Smooth muscle cell (in vitro differentiated cells): ENCODE measurements at regions not wholly inside any gene's neighbourhood (a gene's known extent, or its start where the extent isn't known, plus 50 kb on each side); places are given as distances from the start of the nearest gene placed in this dataset.

Source experiments
- DNase-seq: peaks from one replicate; lab custom pipeline; 2025; ENCODE audit not compliant: unreplicated experiment; lab: John Stamatoyannopoulos, UW
- H2AFZ ChIP-seq: fragments of 200-600 bp; sonication (generic); 2 replicates; pipeline ENCODE4 v1.6.0; 2016; ENCODE audit warnings: antibody characterized with exemption, low read depth, mild to moderate bottlenecking
- H3F3A ChIP-seq: fragments of 200-600 bp; sonication (generic); 2 replicates; pipeline ENCODE4 v1.6.0; 2017; ENCODE audit warnings: antibody characterized with exemption, low read depth
- H3K27ac ChIP-seq: fragments of 200-600 bp; sonication (generic); 2 replicates; pipeline ENCODE4 v1.5.1; 2016; ENCODE audit warnings: low read depth, mild to moderate bottlenecking
- H3K27me3 ChIP-seq: fragments of 200-600 bp; sonication (generic); 2 replicates; pipeline ENCODE4 v1.6.1; 2016; ENCODE audit warnings: low read depth, mild to moderate bottlenecking
- H3K36me3 ChIP-seq: fragments of 200-600 bp; sonication (generic); 2 replicates; pipeline ENCODE4 v1.5.1; 2016; ENCODE audit warnings: low read depth
- H3K4me1 ChIP-seq: fragments of 200-600 bp; sonication (generic); 2 replicates; pipeline ENCODE4 v1.5.1; 2016; ENCODE audit warnings: low read depth
- H3K4me2 ChIP-seq: fragments of 200-600 bp; sonication (generic); 2 replicates; pipeline ENCODE4 v1.6.0; 2016; ENCODE audit warnings: mild to moderate bottlenecking
- H3K4me3 ChIP-seq: fragments of 200-600 bp; sonication (generic); 2 replicates; pipeline ENCODE4 v1.5.1; 2016; ENCODE audit warnings: mild to moderate bottlenecking
- H3K79me2 ChIP-seq: fragments of 200-600 bp; sonication (generic); 2 replicates; pipeline ENCODE4 v1.6.0; 2016; ENCODE audit warnings: low read depth, mild to moderate bottlenecking
- H3K9ac ChIP-seq: fragments of 200-600 bp; sonication (generic); 2 replicates; pipeline ENCODE4 v1.6.0; 2016; ENCODE audit warnings: low read depth
- H3K9me3 ChIP-seq: fragments of 200-600 bp; sonication (generic); replicated peaks from 2 replicates; pipeline ENCODE4 v1.5.1; 2016; ENCODE audit warnings: low read depth
- H4K20me1 ChIP-seq: fragments of 200-600 bp; sonication (generic); 2 replicates; pipeline ENCODE4 v1.6.0; 2016; ENCODE audit warnings: low read depth
- CTCF ChIP-seq: fragments of 200-600 bp; sonication (generic); IDR thresholded peaks from 2 replicates; pipeline ENCODE4 v1.5.1; 2017; ENCODE audit warnings: borderline replicate concordance, mild to moderate bottlenecking, antibody characterized with exemption; ENCODE audit not compliant: insufficient read depth, poor library complexity, severe bottlenecking
- WGBS: methylation state at CpG from one replicate; pipeline ENCODE4 v1.1.7; 2016; ENCODE audit warnings: low lambda C conversion rate; 5-methylcytosine and 5-hydroxymethylcytosine counted together

GRCh38 chr15:98195796-98196195, 235.3 kb downstream of the ARRDC4 start:
- 79% methylated on average over 3 of the region's 3 CpGs for WGBS
- Histone ChIP-seq H4K20me1 (no peaks in the 10 kb centered on the region), H3K79me2 (no peaks in the 10 kb centered on the region), H3F3A (no peaks in the 10 kb centered on the region), H3K4me2 (no peak overlapping the region), H3K9ac (no peak overlapping the region), H3K27ac (no peak overlapping the region), H3K9me3 (no peaks in the 10 kb centered on the region), H3K4me3 (no peak overlapping the region), H2AFZ (no peak overlapping the region), H3K36me3 (no peaks in the 10 kb centered on the region), H3K27me3 (peaks cover 35% of the 10 kb centered on the region), H3K4me1 (no peaks in the 10 kb centered on the region)
- DNase-seq = no peak
- TF ChIP-seq CTCF = no peak

GRCh38 chr15:98196371-98196770, 235.9 kb downstream of the ARRDC4 start:
- peaks cover 40% of the 10 kb centered on the region for H3K27me3 ChIP-seq
- 86% methylated on average over 6 of the region's 6 CpGs for WGBS
- H3K27ac ChIP-seq = no peak overlapping the region
- H3K4me2 ChIP-seq = no peak overlapping the region
- no peak overlapping the region for H3K9ac ChIP-seq
- no peaks in the 10 kb centered on the region for H3K36me3 ChIP-seq
- no peaks in the 10 kb centered on the region for H3K4me1 ChIP-seq
- H4K20me1 ChIP-seq = no peaks in the 10 kb centered on the region
- no peak overlapping the region for H2AFZ ChIP-seq
- no peak for DNase-seq
- H3K79me2 ChIP-seq = no peaks in the 10 kb centered on the region
- no peak overlapping the region for H3K4me3 ChIP-seq
- H3F3A ChIP-seq = no peaks in the 10 kb centered on the region
- no peak for TF ChIP-seq CTCF
- no peaks in the 10 kb centered on the region for H3K9me3 ChIP-seq

- Histone ChIP-seq H3F3A (no peaks in the 10 kb centered on the region), H3K9ac (no peak overlapping the region), H4K20me1 (no peaks in the 10 kb centered on the region), H3K9me3 (no peaks in the 10 kb centered on the region), H3K36me3 (no peaks in the 10 kb centered on the region), H3K27me3 (peaks cover 56% of the 10 kb centered on the region), H3K4me1 (no peaks in the 10 kb centered on the region), H3K79me2 (no peaks in the 10 kb centered on the region), H3K27ac (no peak overlapping the region), H3K4me2 (no peak overlapping the region), H2AFZ (no peak overlapping the region), H3K4me3 (no peak overlapping the region)
- 76% methylated on average over 5 of the region's 5 CpGs for WGBS
- no peak for DNase-seq
- no peak for TF ChIP-seq CTCF
These were observed 241.8 kb downstream of the ARRDC4 start for GRCh38 chr15:98202256-98202655.

- no peak for TF ChIP-seq CTCF
- 95% methylated on average over 6 of the region's 6 CpGs for WGBS
- H3K36me3 ChIP-seq = no peaks in the 10 kb centered on the region
- peaks cover 53% of the 10 kb centered on the region for H3K27me3 ChIP-seq
- H3F3A ChIP-seq = no peaks in the 10 kb centered on the region
- H3K4me1 ChIP-seq = no peaks in the 10 kb centered on the region
- no peak overlapping the region for H3K4me2 ChIP-seq
- DNase-seq = no peak
- no peaks in the 10 kb centered on the region for H4K20me1 ChIP-seq
- no peaks in the 10 kb centered on the region for H3K9me3 ChIP-seq
- no peak overlapping the region for H3K4me3 ChIP-seq
- H3K27ac ChIP-seq = no peak overlapping the region
- no peaks in the 10 kb centered on the region for H3K79me2 ChIP-seq
- no peak overlapping the region for H3K9ac ChIP-seq
- no peak overlapping the region for H2AFZ ChIP-seq
These were observed 243.6 kb downstream of the ARRDC4 start for GRCh38 chr15:98203872-98204660.
